Midbrain (tissue), 1 donor: ENCODE measurements at regions not wholly inside any gene's neighbourhood (a gene's known extent, or its start where the extent isn't known, plus 50 kb on each side); places are given as distances from the start of the nearest gene placed in this dataset.
"Not testable (repeated sequence)": the region's sequence is repeated elsewhere in the genome, so short reads cannot be mapped to it uniquely, and the experiment has no call there.

ENCODE experiments used
- DNase-seq: peaks from one replicate; lab custom pipeline; 2025; lab: John Stamatoyannopoulos, UW

DNA sequence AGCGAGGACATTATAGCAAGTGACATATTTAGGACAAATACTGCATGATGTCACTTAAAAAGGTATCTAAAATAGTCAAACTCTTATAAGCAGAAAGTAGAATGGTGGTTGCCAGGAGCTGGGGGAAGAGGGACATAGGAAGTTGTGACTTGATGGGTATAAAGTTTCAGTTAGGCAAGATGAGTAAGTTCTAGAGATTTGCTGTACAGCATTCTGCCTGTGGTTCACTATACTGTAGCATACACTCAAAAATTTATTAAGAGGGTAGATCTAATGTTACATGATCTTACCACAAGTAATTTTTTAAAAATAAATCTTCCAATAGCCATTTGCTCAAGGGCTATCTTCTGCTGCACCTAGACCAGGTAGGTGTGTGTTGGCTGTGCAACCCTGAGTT, 78.1 kb upstream of the NPAS2 start:
- no peak for DNase-seq

DNA sequence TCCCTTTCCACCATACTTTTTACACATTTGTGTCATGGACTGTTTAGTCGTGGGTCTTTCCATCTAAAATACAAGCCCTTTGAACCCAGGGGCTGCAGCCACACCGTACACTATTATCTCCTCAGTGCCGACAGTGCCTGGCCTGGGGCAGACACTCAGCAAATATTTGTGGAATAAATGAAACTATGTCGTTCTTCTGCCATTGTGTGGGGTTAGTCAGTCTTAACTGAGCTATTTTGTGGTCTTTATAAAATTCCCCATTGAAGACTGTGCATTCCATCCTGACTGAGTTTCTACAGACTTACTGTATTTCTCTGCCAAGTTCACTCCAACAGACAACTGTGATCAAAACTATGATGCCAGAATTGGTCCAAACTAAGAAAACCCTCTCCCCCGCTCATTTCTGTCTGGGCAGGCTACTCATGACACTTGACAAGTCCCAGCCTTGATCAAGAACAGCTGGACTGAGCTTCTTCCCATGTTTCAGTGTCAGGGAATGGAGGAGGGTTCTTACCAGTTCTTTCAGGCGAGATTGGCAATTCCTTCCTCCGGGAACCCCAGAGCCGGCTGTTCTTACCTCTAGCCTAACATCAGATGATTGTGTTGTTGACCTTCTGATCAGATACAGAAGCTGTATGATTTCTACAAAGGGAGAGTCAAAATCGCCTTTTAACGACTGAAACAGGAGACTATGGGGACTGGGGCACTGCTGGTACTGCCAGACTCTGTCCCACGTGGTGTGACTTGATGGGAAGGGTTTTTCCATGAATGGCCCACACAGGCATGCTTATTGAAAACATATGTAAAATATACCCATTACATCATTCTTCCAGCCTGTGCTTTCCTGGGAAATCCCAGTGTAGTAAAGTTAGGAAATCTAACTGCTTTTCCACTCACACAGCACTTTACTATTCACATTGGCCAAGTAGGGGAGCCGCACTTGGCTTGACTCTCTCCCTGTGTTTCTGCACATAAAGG, 77.4 kb upstream of the NPAS2 start:
- no peak for DNase-seq

- no peak for DNase-seq
Observed at GRCh38 chr2:100743741-100744140, 76.2 kb upstream of the NPAS2 start.

DNA sequence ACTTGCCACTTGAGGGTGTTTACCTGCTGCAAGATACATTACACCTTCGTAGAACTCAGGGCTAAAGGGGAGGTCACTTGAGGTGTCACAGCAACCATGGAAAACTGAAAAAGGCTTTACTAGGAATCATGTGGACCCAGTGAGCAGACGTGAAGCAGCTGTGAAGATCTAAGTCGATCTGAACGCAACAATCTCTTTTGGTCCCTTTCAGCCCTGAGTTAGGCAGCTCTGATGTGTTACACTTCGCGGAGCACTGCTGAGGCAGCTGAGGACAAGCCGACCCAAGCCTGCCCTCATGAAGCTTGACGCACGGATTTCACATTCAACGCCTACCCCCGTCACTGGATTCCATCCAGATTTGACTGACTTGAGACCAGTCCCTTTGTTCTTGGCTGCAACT, 75.8 kb upstream of the NPAS2 start:
- no peak for DNase-seq

GRCh38 chr2:100744589-100744988, 75.3 kb upstream of the NPAS2 start:
- no peak for DNase-seq

GRCh38 chr2:100745604-100746003, 74.3 kb upstream of the NPAS2 start:
- DNase-seq: peak; percentile 13

DNA sequence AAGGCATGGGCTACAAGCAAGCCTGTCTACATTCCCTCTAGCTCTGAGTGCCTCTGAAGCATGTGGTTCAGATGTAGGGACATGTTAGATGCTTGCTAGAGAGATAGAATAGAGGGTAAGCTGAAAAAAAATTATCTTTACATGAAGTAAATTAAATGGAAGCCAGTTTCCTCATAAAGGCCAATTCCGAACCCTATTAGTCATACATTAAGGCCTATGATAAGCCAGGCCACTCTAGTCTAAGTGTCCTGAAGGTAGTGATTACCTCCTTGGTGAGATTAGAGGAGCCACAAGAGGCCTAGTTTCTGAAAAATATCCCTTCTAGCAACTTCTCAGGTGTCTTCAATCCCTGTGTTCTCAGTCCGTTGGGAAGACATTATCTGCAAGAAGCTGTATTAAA, 72.4 kb upstream of the NPAS2 start:
- DNase-seq: no peak

DNA sequence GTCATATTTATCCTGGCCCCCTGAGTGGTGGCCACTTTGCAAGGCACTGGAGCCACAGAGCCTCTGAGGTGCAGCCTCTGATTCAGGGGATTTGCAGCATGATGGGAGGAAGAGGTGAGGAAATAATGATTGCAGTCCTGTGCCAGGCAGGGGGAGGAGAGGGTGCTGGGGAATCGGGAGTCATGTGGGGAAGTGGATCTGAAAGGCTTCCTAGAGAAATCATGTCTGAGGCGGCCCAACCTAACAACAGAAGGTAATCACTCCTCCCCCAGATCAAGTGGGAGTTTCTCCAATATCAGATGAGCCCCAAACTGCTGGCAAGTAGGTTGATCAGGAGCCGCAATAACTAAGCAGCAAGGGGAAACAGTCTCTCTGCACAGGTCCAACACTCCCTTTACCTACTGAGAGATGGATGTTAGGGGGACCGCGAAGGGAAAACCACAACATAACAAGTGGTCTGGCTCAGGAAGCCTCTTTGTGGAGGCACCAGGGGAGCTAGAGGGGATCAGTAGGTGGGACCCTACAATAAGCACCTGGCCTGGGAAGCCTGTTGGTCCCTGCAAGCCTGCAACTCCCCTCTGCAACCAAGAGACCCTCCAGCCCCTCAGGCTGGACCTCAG, 71.8 kb upstream of the NPAS2 start:
- no peak for DNase-seq

DNA sequence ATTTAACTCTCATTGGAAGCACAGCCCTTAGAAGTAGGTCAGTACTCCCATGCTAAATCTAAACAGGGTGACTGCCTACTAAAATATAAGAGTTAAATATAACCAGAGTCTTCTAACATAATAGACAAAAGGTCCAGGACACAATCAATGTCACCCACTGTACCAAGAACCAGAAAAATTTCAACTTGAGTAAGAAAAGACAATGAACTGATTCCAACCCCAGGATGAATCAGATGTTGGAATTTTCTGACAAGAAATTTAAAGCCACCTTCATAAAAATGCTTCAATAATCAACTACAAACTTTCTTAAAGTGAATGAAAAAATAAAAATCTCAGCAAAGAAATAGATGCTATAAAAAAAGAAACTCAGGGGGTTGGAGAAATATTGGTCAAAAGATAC, 71.3 kb upstream of the NPAS2 start:
- no peak for DNase-seq

- no peak for DNase-seq
Observed at GRCh38 chr2:100749771-100750542, 70.0 kb upstream of the NPAS2 start.

DNA sequence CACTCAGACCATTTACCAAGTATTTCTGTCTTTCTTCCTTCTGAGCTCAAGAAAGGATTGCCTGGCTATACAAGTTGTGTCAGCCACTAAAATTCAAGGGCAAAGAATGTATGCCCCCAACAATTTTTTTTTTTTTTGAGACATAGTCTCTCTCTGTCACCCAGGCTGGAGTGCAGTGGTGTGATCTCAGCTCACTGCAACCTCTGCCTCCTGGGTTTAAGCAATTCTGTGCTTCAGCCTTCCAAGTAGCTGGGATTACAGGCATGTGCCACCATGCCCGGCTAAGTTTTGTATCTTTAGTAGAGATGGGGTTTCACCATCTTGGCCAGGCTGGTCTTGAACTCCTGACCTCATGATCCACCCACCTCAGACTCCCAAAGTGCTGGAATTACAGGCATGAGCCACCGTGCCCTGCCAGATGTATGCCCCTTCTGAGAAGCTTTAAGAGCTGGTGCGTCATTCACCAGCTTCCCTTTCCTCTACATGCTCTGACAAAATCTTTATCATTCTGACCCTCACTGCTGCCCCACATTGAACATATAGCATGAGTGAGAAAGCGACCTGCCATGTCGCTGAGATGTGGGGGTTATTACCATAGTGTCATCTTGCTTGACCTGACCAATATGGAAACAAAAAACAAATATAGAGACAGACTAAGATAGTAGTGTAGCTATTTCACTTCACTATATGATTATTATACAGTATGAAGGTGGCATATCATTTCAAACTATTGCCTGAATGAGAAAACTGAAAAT, 67.9 kb upstream of the NPAS2 start:
- DNase-seq: not testable (repeated sequence)

- no peak for DNase-seq
Observed at GRCh38 chr2:100752628-100753333, 67.2 kb upstream of the NPAS2 start.

GRCh38 chr2:100753444-100753843, 66.5 kb upstream of the NPAS2 start:
- DNase-seq: no peak

- no peak for DNase-seq
Observed at GRCh38 chr2:100753881-100754280, 66.1 kb upstream of the NPAS2 start.

DNA sequence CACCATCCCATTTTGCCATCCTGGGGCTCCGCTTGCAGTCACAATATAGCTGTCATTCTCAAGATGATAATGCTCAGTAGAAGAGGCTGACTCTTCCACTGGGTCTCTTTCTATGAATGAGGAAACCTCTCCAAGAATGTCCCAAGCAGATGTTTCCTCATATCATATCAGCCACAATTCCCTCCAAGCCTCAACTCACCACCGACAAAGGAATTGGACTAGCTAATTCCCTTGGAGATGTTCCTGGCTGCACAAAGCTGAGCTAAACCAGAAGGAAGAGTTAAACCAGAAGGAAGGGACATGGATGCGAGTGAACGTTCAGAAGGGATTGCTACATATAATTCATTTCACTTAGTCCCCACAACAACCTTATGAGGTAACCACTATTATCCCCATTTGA, 65.0 kb upstream of the NPAS2 start:
- no peak for DNase-seq

- DNase-seq: no peak
Observed at GRCh38 chr2:100755441-100755840, 64.5 kb upstream of the NPAS2 start.

DNA sequence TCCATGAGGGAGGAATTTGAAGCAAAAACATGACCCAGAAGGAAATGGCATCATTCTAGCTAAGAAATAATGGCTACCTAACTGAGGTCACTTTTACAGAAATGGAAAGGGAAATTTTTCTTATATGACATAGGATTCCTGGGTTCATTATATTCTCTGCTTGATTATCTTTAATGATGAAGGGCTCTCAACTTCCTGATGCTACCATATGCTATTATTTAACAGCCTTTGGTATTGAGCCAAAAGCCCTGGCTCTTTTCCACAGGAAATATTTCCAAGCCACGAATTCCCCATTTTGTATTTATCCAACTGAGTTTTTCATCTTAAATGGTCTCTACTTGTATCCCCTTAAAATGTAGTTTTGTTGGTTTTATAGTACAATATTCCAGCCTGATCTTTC, 63.2 kb upstream of the NPAS2 start:
- DNase-seq: no peak

DNA sequence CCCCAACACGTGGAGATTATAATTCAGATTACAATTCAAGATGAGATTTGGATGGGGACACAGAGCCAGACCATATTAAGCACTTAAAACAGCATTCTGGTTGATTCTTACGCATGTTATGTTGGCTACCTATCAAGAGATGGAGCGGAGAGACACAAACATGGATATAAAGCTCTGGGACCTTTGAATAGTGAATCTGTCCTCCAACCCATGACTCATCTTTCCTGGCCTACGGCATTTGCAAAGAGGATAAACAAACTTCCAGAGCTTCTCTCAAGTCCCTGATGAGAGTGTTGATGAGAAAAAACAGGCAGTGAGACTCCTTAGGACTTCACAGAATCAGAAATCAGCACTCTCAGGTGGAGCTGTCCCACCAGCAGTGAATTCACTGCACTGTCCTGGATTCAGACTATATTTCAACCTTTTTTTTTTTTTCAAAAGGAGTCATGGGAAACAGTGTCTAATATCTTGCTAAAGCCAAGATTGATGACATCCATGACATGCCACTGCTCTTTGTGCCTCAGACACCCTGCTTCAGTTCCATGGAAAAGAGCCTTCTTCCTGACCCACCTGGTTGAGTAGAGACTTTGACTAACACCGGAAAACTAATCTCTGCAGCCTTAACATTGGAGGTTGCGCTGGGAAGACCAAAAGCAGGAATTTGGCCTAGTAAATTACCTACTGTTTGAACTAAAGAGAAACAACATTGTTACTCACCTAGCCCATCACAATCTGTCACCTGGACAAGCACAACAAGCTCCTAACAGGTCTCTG, 62.1 kb upstream of the NPAS2 start:
- DNase-seq: no peak

DNA sequence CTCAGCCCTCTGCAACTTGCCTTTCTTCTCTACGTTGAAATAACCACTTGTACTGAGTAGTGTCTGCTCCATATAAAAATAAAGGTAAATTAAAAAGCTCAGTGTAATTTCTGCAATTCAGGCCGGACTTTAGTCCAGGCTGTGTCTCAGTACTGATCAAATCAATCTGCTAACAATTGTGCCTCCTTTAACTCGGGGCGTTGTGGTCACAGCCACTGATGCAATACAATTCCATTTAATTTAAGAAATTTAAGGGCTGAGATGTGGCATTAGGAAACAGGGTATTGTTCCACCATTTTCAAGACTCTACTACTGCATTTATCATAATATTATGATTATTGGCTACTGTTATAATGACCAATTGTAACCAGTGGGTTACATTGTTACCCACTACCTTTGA, 60.0 kb upstream of the NPAS2 start:
- DNase-seq: no peak

- DNase-seq: no peak
Observed at GRCh38 chr2:100761365-100761764, 58.6 kb upstream of the NPAS2 start.

- no peak for DNase-seq
Observed at GRCh38 chr2:100764430-100764829, 55.5 kb upstream of the NPAS2 start.
